HG03460 (cell line): ENCODE measurements at regions not wholly inside any gene's neighbourhood (a gene's known extent, or its start where the extent isn't known, plus 50 kb on each side); places are given as distances from the start of the nearest gene placed in this dataset.

Experiments
- ATAC-seq: cut with Tn5 transposase; IDR thresholded peaks from one replicate; pipeline ENCODE4 v1.9.1; 2021; ENCODE audit not compliant: unreplicated experiment

GRCh38 chr4:184879271-184879670 is 53.5 kb upstream of the ACSL1 start:
- ATAC-seq: no peak

GRCh38 chr4:184882276-184882675 is 56.5 kb upstream of the ACSL1 start:
- ATAC-seq: no peak

GRCh38 chr4:184883024-184883423 is 57.3 kb upstream of the ACSL1 start:
- no peak for ATAC-seq

GRCh38 chr4:184884883-184885282 is 59.1 kb upstream of the ACSL1 start:
- ATAC-seq: no peak

- no peak for ATAC-seq
Measured at GRCh38 chr4:184885602-184886001, 59.8 kb upstream of the ACSL1 start.

GRCh38 chr4:184887333-184887732 is 61.6 kb upstream of the ACSL1 start:
- no peak for ATAC-seq

GRCh38 chr4:184887947-184888346 is 62.2 kb upstream of the ACSL1 start:
- ATAC-seq: no peak

- ATAC-seq: no peak
Measured at GRCh38 chr4:184889666-184890335, 64.0 kb upstream of the ACSL1 start.

- ATAC-seq: no peak
Measured at GRCh38 chr4:184890499-184890898, 64.7 kb upstream of the ACSL1 start.

- ATAC-seq: no peak
Measured at GRCh38 chr4:184891816-184892397, 66.1 kb upstream of the ACSL1 start.

GRCh38 chr4:184892999-184893398 is 67.2 kb upstream of the ACSL1 start:
- no peak for ATAC-seq

- no peak for ATAC-seq
Measured at GRCh38 chr4:184893801-184894571, 68.2 kb upstream of the ACSL1 start.

- no peak for ATAC-seq
Measured at GRCh38 chr4:184895012-184895695, 69.4 kb upstream of the ACSL1 start.

GRCh38 chr4:184896868-184897715 is 71.3 kb upstream of the ACSL1 start:
- ATAC-seq: peak; percentile 65

- ATAC-seq: no peak
Measured at GRCh38 chr4:184897895-184898294, 72.1 kb upstream of the ACSL1 start.

- ATAC-seq: no peak
Measured at GRCh38 chr4:184898793-184899192, 73.0 kb upstream of the ACSL1 start.

GRCh38 chr4:184899261-184900134 is 73.7 kb upstream of the ACSL1 start:
- no peak for ATAC-seq

GRCh38 chr4:184900184-184900583 is 74.4 kb upstream of the ACSL1 start:
- ATAC-seq: no peak

GRCh38 chr4:184902550-184902949 is 76.8 kb upstream of the ACSL1 start:
- ATAC-seq: no peak
